Glutamatergic neuron (in vitro differentiated cells): ENCODE measurements at regions not wholly inside any gene's neighbourhood (a gene's known extent, or its start where the extent isn't known, plus 50 kb on each side); places are given as distances from the start of the nearest gene placed in this dataset.

Source experiments
- DNase-seq: peaks from one replicate; pipeline ENCODE4 v3.0.0; 2022
- H3K27ac Mint-ChIP-seq: one replicate; pipeline ENCODE4 v1.8.0; 2020; ENCODE audit warnings: mild to moderate bottlenecking, mixed read lengths, inconsistent platforms; ENCODE audit not compliant: unreplicated experiment
- H3K27me3 Mint-ChIP-seq: one replicate; pipeline ENCODE4 v1.8.0; 2020; ENCODE audit warnings: mild to moderate bottlenecking, moderate library complexity, mixed read lengths, inconsistent platforms; ENCODE audit not compliant: unreplicated experiment
- H3K36me3 Mint-ChIP-seq: one replicate; pipeline ENCODE4 v1.8.0; 2020; ENCODE audit warnings: mild to moderate bottlenecking, mixed read lengths, inconsistent platforms; ENCODE audit not compliant: unreplicated experiment
- H3K4me1 Mint-ChIP-seq: one replicate; pipeline ENCODE4 v1.8.0; 2020; ENCODE audit warnings: mild to moderate bottlenecking, low read depth, mixed read lengths, inconsistent platforms; ENCODE audit not compliant: unreplicated experiment
- H3K4me3 Mint-ChIP-seq: one replicate; pipeline ENCODE4 v1.8.0; 2020; ENCODE audit warnings: mild to moderate bottlenecking, mixed read lengths, inconsistent platforms; ENCODE audit not compliant: unreplicated experiment
- H3K9me3 Mint-ChIP-seq: one replicate; pipeline ENCODE4 v1.8.0; 2020; ENCODE audit warnings: mild to moderate bottlenecking, moderate library complexity, mixed read lengths, inconsistent platforms; ENCODE audit not compliant: unreplicated experiment
- CTCF ChIP-seq: fragments of 200-600 bp; sonication (generic); IDR thresholded peaks from one replicate; pipeline ENCODE4 v1.5.0; 2021; ENCODE audit not compliant: partially characterized antibody, unreplicated experiment

- Mint-ChIP-seq H3K27ac (no peak overlapping the region), H3K4me1 (no peaks in the 10 kb centered on the region), H3K36me3 (peaks cover 7% of the 10 kb centered on the region), H3K9me3 (no peaks in the 10 kb centered on the region), H3K4me3 (no peak overlapping the region), H3K27me3 (peaks cover 3% of the 10 kb centered on the region)
- no peak for TF ChIP-seq CTCF
- no peak for DNase-seq
These were observed 143.1 kb upstream of the HMGA2 start for GRCh38 chr12:65681226-65681625.

DNA sequence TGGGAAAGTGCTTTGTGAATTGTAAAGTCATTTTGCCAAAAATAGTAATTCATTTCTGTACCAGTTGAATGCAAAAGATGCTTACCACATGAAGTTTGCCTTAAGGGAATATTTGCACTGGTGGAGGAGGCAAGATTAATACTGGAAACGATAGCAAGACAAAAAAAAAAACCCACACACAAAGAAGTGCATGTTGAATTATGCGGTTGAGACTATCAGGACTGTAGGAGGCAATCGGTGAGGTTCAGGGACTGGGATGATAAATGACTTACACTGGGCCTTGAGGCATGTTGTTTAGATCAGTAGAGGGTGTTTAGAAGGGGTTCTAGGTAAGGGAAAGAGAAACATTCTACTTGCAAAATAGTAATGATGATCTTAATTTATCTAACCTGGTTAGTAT lies 142.2 kb upstream of the HMGA2 start:
- no peak for TF ChIP-seq CTCF
- H3K9me3 Mint-ChIP-seq: no peaks in the 10 kb centered on the region
- peaks cover 3% of the 10 kb centered on the region for H3K27me3 Mint-ChIP-seq
- H3K27ac Mint-ChIP-seq: no peak overlapping the region
- H3K4me1 Mint-ChIP-seq: no peaks in the 10 kb centered on the region
- no peak for DNase-seq
- peaks cover 7% of the 10 kb centered on the region for H3K36me3 Mint-ChIP-seq
- no peak overlapping the region for H3K4me3 Mint-ChIP-seq

- no peak for DNase-seq
- no peak overlapping the region for H3K27ac Mint-ChIP-seq
- no peak overlapping the region for H3K4me3 Mint-ChIP-seq
- H3K27me3 Mint-ChIP-seq: peaks cover 2% of the 10 kb centered on the region
- no peaks in the 10 kb centered on the region for H3K9me3 Mint-ChIP-seq
- TF ChIP-seq CTCF: no peak
- H3K36me3 Mint-ChIP-seq: no peaks in the 10 kb centered on the region
- H3K4me1 Mint-ChIP-seq: no peaks in the 10 kb centered on the region
These were observed 139.4 kb upstream of the HMGA2 start for GRCh38 chr12:65684906-65685305.

GRCh38 chr12:65685514-65685913 lies 138.8 kb upstream of the HMGA2 start:
- no peak overlapping the region for H3K27ac Mint-ChIP-seq
- no peaks in the 10 kb centered on the region for H3K4me1 Mint-ChIP-seq
- TF ChIP-seq CTCF: peak; percentile 68
- H3K36me3 Mint-ChIP-seq: no peaks in the 10 kb centered on the region
- DNase-seq: no peak
- H3K27me3 Mint-ChIP-seq: peaks cover 2% of the 10 kb centered on the region
- H3K9me3 Mint-ChIP-seq: no peaks in the 10 kb centered on the region
- no peak overlapping the region for H3K4me3 Mint-ChIP-seq

- H3K4me1 Mint-ChIP-seq: no peaks in the 10 kb centered on the region
- H3K36me3 Mint-ChIP-seq: no peaks in the 10 kb centered on the region
- no peak overlapping the region for H3K4me3 Mint-ChIP-seq
- no peak overlapping the region for H3K27ac Mint-ChIP-seq
- H3K9me3 Mint-ChIP-seq: no peaks in the 10 kb centered on the region
- no peak for DNase-seq
- no peak for TF ChIP-seq CTCF
- H3K27me3 Mint-ChIP-seq: no peaks in the 10 kb centered on the region
These were observed 134.8 kb upstream of the HMGA2 start for GRCh38 chr12:65689508-65689907.
